HG03354 (cell line): ENCODE measurements at regions not wholly inside any gene's neighbourhood (a gene's known extent, or its start where the extent isn't known, plus 50 kb on each side); places are given as distances from the start of the nearest gene placed in this dataset.
"Not testable (repeated sequence)": the region's sequence is repeated elsewhere in the genome, so short reads cannot be mapped to it uniquely, and the experiment has no call there.

Experiments
- ATAC-seq: cut with Tn5 transposase; IDR thresholded peaks from one replicate; pipeline ENCODE4 v1.9.1; 2021; ENCODE audit warnings: mild to moderate bottlenecking; ENCODE audit not compliant: unreplicated experiment, poor library complexity, severe bottlenecking

DNA sequence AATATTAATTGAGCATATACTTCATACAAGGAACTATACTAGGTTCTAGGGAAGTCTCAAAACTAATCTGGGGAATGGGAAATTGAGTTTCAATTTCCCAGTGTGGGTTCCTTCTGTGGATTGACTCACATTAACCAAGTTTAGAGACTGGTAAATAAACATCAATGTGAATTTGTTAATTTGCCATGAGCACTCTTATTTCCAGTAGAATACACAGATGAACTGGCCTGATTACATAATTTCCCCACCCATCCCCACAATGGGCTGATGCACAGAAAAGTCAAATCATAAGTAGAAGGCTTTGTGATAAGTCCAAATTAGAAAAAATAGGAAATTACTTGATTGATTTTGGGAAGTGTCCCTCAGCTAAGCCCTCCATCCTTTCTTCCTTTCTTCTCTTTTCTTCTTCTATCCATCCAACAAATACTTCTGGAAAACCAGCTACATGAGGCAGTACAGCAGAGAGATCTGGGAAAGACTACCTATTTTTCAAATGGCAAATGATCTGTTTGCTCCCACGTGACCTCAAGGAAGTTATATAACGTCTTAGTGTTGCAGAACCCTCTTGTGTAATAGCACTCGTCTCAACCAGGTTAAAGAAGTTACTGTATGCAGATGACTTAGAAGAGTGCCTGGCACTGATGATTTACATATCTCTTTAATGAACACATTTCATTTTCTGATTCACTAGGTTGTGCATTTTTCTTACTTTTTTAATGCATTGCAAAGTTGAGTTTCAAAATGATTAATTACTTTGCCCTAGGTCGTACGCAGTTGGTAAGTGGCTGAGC is 312.3 kb downstream of the SV2B start:
- ATAC-seq: no peak

DNA sequence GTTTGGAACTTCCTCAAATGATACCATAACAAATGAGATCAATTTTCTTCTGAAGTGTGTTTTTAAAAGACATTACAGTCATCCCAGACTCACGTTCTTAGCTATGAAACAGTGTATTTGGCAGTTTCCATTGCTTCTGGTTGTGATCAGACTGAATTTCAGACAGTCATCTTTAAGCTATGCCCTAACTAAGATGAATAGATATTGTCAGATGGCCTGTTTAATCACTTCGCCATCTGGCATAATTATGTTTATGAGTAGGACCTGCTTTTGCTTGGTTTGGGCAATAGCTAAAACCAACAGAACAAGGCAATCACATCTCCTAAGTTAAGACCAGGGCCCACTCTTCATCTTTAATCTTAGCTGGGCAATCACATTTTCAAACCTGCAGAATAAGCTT is 313.1 kb downstream of the SV2B start:
- ATAC-seq: no peak

DNA sequence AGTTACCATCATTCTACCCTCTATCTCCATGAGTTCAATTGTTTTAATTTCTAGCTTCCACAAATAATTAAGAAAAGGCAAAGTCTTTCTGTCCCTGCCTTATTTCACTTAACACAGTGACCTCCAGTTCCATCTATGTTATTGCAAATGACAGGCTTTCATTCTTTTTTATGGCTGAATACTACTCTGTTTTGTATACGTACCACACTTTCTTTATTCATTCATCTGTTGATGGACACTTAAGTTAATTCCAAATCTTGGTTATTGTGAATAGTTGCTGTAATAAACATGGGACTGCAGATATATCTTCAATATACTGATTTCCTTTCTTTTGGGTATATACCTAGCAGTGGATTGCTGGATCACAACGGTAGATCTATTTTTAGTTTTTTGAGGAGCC is 314.1 kb downstream of the SV2B start:
- no peak for ATAC-seq

DNA sequence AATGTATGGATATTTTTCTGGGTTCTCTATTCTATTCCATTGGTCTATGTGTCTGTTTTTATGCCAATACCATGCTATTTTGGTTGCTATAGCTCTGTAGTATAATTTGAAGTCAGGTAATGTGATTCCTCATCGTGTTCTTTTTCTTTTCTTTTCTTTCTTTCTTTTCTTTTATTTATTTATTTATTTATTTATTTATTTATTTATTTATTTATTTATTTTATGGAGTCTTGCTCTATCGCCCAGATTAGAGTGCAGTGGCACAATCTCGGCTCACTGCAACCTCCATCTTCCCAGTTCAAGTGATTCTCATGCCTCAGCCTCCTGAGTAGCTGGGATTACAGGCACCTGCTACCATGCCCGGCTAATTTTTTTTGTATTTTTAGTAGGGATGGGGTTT is 315.2 kb downstream of the SV2B start:
- not testable (repeated sequence) for ATAC-seq

DNA sequence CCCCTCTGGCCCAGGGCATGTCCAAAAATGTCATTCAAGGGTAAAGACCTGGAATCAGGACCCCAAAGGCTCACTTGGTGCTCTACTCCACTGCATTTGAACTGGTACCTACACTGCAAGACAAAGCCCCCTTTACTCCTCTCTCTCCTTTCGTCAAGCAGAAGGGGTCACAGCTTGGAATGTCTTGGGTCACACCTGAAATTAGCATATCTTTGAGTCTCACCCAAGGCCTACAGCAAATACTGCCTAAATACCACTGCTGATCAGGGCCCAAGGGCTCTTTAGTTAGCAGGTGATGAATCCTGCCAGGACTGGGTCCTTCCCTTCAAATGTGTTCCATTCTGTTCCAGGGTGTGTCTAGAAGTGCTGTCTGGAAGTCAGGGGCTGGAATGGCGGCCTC is 320.6 kb downstream of the SV2B start:
- no peak for ATAC-seq

DNA sequence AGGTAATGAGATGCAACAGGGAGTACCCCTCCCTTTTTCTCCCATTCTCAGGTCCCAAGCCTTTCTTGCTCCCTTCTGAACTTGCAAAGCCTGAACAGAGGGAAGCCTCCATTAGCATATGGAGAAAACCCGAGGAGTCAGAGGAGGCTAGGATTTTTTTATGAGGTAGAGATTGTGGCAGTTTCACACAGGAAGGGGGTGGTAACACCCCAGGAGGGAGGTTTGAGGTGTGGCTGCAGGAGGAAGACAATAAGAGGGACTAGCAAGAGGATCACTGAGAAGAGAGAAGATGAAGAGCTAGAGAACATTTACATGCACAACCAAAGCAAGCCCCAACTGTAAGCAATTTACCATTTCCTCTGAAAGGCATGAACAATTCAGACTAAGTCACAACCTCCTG is 322.7 kb downstream of the SV2B start:
- ATAC-seq: no peak

DNA sequence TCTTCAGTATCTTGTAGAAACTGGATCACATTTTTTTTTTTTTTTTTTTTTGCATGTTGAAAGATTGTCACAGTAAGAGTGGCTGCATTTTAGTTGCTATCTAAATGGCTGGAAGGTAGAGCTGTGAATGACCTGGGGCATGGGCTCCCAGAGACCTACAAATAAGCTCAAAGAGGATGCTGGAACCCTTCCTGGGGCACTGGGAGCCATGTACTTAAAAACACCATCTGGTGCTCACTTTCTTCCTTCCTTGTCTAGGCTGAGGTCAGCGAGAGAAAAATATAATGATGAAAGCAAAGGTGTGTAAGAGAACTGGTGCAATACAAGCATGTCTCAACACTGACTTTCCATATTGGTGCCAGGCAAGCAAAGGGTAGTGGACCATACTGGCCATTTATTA is 323.9 kb downstream of the SV2B start:
- no peak for ATAC-seq

DNA sequence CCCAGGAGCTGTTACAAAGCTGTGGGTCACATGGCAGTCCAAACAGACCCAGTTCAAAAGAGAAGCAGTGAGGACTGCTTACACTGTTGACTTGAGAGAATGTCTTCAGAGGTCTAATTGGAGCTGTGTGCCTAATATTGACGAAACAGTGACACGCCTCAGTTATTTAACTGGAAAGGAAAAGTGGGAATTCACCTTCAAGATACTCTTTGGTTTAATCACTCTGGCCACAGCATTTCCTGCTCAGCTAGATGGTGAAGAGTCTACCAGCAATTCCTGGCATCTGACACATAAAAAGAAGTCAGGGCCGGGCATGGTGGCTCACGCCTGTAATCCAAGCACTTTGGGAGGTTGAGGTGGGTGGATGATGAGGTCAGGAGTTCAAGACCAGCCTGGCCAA is 326.4 kb downstream of the SV2B start:
- ATAC-seq: no peak

DNA sequence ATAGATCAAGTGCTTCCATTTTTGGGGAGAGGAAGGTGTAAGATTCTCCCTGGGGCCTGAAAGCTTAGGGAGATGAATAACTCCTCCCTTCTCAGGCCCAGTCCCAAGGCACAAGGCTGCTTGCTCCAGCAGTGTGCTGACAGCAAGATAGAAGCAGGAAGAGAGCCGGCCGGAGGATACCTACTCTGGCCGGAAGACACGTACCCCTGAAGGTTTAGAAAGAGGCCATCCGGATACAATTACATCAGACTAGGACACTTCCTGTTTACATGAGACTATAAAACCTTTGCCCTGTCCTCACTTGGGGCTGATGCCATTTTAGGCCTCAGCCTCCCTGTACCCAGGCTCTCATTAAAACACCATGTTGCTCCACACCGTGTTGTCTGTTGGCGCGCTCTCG is 329.9 kb downstream of the SV2B start:
- ATAC-seq: no peak

DNA sequence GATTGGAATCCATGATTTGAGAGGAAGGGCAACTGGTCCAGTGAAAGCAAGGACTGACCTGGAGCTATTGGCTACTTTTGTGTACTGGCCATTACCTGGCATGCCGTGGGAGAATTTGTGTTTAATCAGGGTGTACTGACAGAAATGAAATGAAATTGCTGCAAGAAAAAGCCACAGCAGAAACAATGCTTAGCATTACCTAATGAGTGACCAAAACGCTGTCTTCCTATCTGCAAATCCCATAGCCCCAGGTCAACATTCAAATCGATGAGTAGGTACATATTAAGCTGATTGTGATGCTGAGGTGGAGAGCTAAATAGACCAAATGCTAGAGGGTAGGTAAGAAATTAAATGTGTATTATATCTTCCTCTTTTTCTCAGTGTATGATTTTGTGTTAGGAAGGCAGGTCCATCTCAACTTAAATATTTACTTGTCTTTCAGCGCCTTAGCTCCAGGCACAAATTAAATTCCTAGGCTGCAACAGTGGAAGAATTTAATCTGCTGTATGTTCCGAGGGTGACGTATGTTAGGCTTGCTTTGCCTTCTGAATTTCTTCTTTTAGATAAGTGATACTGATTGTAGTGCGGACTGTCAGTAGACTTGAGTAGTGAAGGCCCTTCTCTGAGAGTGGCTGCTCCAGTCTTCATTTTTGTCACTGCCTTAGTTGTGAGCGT is 331.1 kb downstream of the SV2B start:
- ATAC-seq: no peak

DNA sequence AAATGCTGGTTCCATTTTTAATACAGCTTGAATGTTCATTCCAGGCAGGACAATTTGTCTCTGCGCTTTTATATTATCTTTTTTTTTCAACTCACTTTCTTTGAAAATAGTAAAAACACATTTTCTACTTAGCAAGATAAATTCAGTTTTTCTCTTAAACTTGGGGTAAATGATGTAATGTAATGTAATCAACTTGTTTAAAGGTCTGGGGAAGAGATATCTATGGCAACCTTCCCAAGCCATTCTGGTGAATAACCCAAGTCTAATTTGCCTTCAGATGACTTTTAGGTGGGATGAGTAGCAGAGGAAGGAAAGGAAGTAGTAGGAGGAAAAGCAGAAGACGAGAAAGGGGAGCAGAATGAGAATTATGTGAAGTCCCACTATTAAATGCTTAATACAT is 335.1 kb downstream of the SV2B start:
- ATAC-seq: no peak

DNA sequence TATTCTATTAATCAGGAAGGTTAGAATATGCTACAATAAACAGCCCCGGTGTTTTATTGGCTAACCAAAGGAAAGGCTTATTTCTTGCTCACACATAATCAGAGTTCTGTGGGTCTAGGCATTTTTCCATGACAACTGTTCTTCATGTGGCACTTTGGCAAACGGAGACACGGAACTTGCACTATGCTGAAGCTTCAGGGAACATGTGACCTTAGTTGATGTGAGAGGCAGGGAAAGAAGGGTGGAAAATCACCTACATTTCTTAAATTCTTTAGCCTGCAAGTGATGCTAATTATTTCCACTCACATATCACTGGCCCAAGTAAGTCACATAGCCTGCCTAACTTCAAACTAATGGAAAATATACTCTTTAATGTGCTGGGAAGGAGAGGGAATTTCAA is 344.6 kb downstream of the SV2B start:
- no peak for ATAC-seq

DNA sequence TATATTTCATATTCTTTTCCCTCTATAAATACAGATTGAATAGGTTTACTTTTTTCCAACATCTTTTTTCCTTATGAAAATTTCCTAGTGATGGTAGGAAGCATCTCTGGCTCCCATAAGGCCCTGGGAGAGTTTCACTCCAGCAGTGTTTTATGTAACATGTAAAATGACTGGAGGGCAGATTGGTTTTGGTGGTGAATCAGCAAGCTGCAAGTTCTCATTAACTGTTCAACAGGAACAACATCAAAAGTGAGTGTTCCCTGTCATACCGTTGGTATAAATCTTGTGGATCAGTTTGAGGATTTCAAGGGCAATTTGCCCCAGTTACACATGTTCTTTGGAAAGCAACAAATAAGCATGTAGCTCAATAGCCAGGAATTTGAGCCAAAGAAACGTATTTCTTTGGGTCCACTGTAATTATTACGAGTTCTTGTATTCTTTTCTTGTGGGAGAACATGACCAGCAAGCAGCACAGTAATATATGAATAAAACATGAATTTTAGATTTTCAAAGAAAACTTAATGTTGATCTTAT is 345.7 kb downstream of the SV2B start:
- ATAC-seq: no peak

DNA sequence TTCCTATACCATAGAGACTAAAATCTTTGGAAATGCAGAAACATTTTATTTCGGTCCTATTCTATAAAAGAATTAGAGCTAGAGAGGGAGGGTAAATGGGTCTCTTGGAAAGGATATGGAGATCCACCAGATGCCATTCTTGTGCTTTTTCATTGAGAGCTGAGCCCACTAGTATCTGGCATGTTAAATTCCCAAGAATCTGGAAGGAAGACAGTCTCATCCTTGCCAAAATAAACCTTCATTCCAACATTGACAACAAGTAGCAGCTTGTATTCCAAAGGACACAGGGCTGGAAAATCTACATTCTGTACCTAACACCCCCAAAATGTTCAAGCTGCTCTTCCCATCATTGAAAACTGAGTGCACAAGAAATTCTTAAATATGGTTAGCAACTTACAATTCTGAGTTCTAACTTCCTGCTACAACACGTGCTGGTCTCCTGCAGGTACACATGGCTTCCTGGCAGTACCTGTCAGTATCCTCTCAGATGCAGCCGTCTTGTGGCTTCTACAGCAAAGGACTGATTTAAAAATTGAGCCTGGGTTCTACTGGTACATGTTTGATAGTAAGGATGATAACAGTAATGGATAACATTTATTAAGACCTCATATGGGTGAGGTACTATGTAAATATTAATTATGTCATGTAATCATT is 348.1 kb downstream of the SV2B start:
- ATAC-seq: no peak

DNA sequence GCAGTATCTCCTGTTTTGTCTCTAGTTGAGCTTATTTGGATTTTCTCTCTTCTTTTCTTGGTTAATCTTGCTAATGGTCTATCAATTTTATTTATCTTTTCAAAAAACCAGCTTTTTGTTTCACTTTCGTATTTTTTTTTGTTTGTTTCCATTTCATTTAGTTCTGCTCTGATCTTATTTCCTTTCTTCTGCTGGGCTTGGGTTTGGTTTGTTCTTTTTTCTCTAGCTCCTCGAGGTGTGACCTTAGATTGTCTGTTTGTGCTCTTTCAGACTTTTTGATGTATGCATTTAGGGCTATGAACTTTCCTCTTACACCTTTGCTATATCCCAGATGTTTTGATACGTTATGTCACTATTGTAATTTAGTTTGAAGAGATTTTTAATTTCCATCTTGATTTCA is 353.3 kb downstream of the SV2B start:
- ATAC-seq: not testable (repeated sequence)

DNA sequence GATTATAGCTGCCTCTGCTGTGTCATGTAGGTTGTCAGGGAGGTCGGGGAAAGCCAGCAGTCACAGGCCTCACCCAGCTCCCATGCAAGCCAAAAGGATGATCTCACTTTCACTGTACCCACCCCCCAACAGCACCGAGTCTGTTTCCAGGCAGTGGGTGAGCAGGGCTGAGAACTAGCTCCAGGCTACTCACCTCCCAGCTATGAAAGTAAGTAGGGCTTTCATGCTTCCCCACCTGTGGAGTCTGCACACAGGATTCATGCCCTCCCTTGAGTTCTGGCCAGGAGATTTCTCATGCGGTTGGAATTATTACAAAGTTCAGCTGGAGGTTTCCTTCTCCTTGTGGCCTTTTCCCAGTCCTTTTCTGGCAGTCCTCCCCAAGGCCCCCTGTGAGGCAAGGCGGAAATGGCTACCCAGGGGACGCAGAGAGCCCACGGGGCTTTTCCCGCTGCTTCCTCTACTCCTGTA is 356.2 kb downstream of the SV2B start:
- no peak for ATAC-seq

DNA sequence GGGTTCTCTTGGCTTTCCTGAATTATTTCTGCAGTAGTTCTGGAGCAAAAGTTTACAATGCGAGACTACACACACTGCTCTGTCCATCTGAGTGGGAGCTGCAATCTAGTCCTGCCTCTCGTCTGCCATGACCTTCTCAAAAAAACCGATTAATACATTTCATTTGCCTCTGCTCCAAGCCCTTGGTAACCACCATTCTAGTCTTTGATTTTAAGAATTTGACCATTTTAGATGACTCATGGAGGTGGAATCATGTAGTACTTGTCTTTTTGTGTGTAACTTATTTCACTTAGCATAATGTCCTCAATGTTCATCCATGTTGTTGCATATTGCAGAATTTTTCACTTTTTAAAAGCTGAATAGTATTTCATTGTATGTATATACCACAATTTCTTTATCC is 356.9 kb downstream of the SV2B start:
- ATAC-seq: no peak

DNA sequence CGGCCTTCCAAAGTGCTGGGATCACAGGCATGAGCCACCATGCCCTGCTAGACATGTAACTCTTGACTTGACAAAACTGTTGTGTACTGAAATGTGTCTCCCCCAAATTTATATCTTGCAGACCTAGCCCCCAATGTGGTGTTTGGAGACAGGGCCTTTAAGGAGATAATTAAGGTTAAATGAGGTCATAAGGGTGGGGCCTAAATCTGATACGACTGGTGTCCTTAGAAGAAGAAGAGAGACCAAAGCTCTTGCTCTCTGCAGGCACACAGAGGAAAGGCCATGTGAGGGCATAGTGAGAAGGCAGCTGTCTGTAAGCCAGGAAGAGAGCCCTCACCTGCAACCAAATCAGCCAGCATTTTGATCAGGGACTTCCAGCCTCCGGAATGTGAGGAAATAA is 361.3 kb downstream of the SV2B start:
- no peak for ATAC-seq

DNA sequence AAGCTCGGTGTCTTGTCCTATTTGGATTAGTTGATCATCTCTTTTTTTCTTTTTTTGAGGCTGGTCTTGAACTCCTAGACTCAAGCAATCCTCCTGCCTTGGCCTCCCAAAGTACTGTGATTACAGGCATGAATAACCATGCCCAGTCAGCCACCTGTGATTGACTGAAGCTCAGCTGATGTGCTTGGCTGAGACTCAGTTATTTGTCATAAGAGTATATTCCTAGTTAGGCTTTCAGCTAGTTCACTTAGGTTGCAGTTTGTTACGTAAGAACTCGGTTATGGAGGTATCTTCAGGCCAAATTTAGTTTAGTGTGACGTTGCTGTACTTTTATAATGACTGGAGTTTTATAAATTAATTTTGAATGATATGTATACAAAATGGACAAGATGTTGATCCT is 365.0 kb downstream of the SV2B start:
- ATAC-seq: no peak

DNA sequence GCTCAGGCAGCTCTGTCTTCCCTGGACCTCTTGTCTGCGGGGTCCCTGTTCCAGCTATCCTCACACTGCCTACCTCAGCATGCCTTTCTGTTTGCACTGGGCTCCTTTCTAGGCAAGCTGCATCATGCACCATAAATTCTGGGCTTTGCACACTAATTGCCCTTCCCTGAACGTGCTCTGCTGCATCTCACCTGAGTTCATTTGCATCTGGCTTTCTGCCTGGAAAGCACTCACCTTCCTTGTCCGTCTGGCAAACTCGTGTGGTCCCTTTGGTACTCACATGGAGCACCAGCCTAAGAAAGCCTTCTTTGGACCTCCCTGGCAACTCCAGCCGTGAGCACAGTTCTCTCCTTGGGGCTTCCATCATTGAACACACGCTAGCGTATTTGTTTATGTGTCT is 365.6 kb downstream of the SV2B start:
- ATAC-seq: no peak
